Activated B cell treated with CpG ODN at 0.5 μM for 24 hours (primary cell): ENCODE measurements at regions not wholly inside any gene's neighbourhood (a gene's known extent, or its start where the extent isn't known, plus 50 kb on each side); places are given as distances from the start of the nearest gene placed in this dataset.

Experiments used
- ATAC-seq: fragments of 200-7000 bp; cut with Tn5 transposase; one replicate; pipeline ENCODE4 v1.10.0; 2021; ENCODE audit warnings: low read depth, mild to moderate bottlenecking, moderate library complexity
- CTCF ChIA-PET: fragments of 350-600 bp; sonication (Branson Sonifier 250); formaldehyde crosslinking; loops from one replicate; lab custom pipeline; 2021; ENCODE audit warnings: antibody characterized with exemption; lab: Charles Lee
- POLR2A ChIA-PET: fragments of 350-600 bp; sonication (Branson Sonifier 250); formaldehyde crosslinking; loops from one replicate; lab custom pipeline; 2021; ENCODE audit warnings: antibody characterized with exemption; lab: Charles Lee
- DNase-seq: peaks from one replicate; pipeline ENCODE4 v3.0.0; 2022
- H3K27ac Mint-ChIP-seq: one replicate; pipeline ENCODE4 v1.8.0; 2020; ENCODE audit warnings: mixed read lengths
- H3K27me3 Mint-ChIP-seq: one replicate; pipeline ENCODE4 v1.8.0; 2021; ENCODE audit warnings: mixed read lengths
- H3K36me3 Mint-ChIP-seq: one replicate; pipeline ENCODE4 v1.8.0; 2021; ENCODE audit warnings: low read depth, mixed read lengths
- H3K4me1 Mint-ChIP-seq: one replicate; pipeline ENCODE4 v1.8.0; 2021; ENCODE audit warnings: mixed read lengths
- H3K4me3 Mint-ChIP-seq: one replicate; pipeline ENCODE4 v1.8.0; 2020; ENCODE audit warnings: mild to moderate bottlenecking, mixed read lengths
- H3K9me3 Mint-ChIP-seq: one replicate; pipeline ENCODE4 v1.8.0; 2020; ENCODE audit warnings: mixed read lengths
- intact Hi-C: fragments of 100-400 bp; cut with micrococcal nuclease; formaldehyde crosslinking; loops from one replicate; pipeline ENCODE4 v1.15.1; 2024
- TF ChIP-seq, protein P1 (sequence below): fragments of 200-600 bp; IDR thresholded peaks from one replicate; pipeline ENCODE4 v1.8.0; 2022; ENCODE audit warnings: antibody characterized with exemption, mild to moderate bottlenecking

DNA sequence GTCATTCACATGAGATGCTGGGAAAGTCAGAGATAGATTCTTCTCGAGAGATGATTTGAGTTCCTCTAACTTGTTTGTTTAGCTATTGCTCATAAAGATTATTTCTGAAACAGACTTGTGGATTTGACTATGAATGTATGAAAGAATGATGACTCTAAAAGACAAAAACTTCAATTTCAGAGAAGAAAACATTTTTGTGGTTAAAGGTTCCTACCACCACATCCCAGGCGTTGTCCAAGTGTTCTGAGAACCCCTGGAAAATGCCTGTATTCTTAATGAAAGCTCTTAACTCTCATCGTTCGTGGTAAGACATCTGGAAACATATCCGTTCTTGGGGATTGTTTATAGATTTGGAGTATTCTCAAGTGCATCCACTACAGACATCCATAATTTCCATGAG is 228.7 kb downstream of the BARHL2 start:
- Mint-ChIP-seq H3K4me3 (no peak overlapping the region), H3K36me3 (no peaks in the 10 kb centered on the region), H3K4me1 (no peaks in the 10 kb centered on the region), H3K27ac (no peak overlapping the region), H3K27me3 (no peaks in the 10 kb centered on the region), H3K9me3 (no peaks in the 10 kb centered on the region)
- ChIA-PET CTCF (no interaction called here), POLR2A (no interaction called here)
- no peak for DNase-seq
- no peak for ATAC-seq
- TF ChIP-seq, protein P1, sequence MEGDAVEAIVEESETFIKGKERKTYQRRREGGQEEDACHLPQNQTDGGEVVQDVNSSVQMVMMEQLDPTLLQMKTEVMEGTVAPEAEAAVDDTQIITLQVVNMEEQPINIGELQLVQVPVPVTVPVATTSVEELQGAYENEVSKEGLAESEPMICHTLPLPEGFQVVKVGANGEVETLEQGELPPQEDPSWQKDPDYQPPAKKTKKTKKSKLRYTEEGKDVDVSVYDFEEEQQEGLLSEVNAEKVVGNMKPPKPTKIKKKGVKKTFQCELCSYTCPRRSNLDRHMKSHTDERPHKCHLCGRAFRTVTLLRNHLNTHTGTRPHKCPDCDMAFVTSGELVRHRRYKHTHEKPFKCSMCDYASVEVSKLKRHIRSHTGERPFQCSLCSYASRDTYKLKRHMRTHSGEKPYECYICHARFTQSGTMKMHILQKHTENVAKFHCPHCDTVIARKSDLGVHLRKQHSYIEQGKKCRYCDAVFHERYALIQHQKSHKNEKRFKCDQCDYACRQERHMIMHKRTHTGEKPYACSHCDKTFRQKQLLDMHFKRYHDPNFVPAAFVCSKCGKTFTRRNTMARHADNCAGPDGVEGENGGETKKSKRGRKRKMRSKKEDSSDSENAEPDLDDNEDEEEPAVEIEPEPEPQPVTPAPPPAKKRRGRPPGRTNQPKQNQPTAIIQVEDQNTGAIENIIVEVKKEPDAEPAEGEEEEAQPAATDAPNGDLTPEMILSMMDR, result no peak
- intact Hi-C loops, result no loop called here

DNA sequence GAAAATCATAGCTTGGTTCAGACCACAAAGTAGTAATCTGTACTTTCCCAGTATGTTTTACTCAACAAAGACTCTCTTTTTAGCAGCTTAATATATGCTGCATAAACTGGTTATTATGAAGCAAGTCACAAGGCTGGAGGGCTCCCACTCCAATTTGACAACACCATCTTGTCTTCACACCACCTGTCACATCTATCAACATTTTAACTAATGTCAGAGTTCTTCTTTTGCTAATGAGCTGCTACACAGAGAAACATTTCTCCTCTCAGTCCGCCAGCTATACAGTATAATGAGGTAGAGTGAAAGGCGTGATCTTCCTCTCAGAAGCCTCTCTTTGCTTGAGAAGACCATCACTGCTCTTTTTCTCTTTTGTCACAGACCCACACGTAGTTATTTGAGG is 230.1 kb downstream of the BARHL2 start:
- ATAC-seq (no peak), DNase-seq (no peak)

DNA sequence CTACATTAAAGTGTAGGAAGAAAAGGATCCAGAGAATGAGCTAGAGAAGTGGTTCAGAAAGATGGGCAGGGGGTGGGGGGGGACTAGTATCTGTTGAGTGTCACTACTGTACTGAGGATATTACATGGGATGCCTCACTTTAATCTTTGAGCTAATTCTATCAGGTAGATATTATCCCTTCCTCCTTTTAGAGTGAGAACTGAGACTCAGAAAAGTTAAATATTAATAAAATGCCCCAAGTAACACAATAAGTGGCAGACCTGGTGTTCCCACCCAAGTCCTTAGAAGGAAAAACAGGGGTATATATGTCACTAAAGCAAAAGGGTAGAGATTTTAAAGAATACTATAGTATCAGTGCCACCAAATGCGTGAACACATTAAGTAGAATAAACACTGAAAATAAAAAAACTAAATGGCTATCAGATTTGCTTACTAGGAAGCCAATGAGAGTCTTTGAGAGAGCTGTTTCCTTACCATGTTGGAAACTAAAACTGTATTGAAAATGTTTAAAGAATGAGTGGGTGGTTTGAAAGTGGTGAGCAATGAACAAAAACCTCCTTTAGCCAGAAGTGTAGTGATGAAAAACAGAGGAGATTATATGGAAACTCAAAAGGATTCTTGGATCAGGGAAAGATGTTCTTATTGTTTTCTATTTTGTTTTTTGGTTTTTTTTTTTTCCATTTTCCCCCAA is 230.8 kb downstream of the BARHL2 start:
- DNase-seq, result no peak
- intact Hi-C loops, result no loop called here
- no peak for ATAC-seq
- CTCF ChIA-PET, result no interaction called here
- Mint-ChIP-seq H3K36me3 (no peaks in the 10 kb centered on the region), H3K9me3 (no peaks in the 10 kb centered on the region), H3K4me3 (no peak overlapping the region), H3K27ac (no peak overlapping the region), H3K4me1 (no peaks in the 10 kb centered on the region), H3K27me3 (no peaks in the 10 kb centered on the region)
- POLR2A ChIA-PET, result no interaction called here
- TF ChIP-seq, protein P1, result no peak

More for the DNA sequence above, 230.1 kb downstream of the BARHL2 start:
- TF ChIP-seq, protein P1, result no peak
- Mint-ChIP-seq H3K27ac (no peak overlapping the region), H3K9me3 (no peaks in the 10 kb centered on the region), H3K27me3 (no peaks in the 10 kb centered on the region), H3K4me1 (no peaks in the 10 kb centered on the region), H3K4me3 (no peak overlapping the region), H3K36me3 (no peaks in the 10 kb centered on the region)
- ChIA-PET CTCF (no interaction called here), POLR2A (no interaction called here)
- intact Hi-C loops, result no loop called here

DNA sequence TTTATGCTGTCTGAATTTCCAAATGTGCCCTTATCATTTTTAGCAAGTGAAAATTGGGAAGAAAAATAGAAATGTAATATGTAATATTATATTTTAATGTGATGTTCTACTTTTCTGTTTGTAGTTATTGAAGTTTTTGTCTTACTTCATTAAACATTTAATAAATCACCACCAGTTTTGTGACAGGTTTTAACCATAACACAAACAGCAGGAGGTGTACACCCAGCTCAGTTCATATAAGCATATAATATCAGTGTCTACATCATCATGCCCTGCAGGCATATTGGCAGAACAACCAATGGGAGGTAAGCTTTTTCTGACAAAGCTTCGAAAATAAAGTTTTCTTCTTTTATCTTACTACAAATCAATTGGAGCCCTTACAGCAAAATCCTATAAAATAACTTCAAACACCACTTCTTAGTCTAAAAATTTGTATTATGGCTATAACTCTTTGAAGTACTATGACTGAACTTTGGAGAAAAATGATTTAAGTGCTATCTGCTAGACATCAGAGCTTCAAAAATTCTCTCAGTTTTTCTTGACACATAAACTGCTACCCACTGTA is 236.7 kb downstream of the BARHL2 start:
- Mint-ChIP-seq H3K27me3 (no peaks in the 10 kb centered on the region), H3K27ac (no peak overlapping the region), H3K4me3 (no peak overlapping the region), H3K36me3 (no peaks in the 10 kb centered on the region), H3K9me3 (no peaks in the 10 kb centered on the region), H3K4me1 (no peaks in the 10 kb centered on the region)
- DNase-seq (no peak), ATAC-seq (no peak)
- intact Hi-C loops, result no loop called here
- TF ChIP-seq, protein P1, result no peak
- CTCF ChIA-PET, result no interaction called here
- POLR2A ChIA-PET, result no interaction called here

DNA sequence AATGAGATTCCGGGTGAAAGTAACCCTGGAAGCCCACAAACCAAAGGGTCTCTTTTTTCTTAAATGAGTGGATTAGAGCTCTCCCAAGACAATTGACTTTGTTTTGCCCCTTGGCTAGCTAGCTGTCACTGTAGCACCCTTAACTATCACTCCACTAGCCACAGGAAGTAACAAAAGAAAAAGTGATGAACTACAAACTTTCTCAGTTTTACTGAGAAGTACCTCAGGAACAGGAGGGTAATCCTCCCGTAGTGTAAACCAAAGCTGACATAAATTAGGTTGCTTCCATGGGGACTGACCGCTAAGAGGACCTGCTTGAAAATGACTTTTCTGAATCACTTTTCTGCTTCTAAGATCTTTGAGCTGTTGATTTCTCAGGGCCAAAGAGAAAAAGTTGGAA is 240.1 kb downstream of the BARHL2 start:
- Mint-ChIP-seq H3K4me3 (no peak overlapping the region), H3K9me3 (no peaks in the 10 kb centered on the region), H3K4me1 (no peaks in the 10 kb centered on the region), H3K27me3 (no peaks in the 10 kb centered on the region), H3K36me3 (no peaks in the 10 kb centered on the region), H3K27ac (no peak overlapping the region)
- ATAC-seq (no peak), DNase-seq (no peak)
- TF ChIP-seq, protein P1, result no peak
- intact Hi-C loops, result no loop called here
- ChIA-PET CTCF (no interaction called here), POLR2A (no interaction called here)
